IMR-90 (cell line): ENCODE measurements at regions not wholly inside any gene's neighbourhood (a gene's known extent, or its start where the extent isn't known, plus 50 kb on each side); places are given as distances from the start of the nearest gene placed in this dataset.

Source experiments
- ATAC-seq: fragments of 200-7000 bp; cut with Tn5 transposase; 2 replicates; pipeline ENCODE4 v1.9.1; 2020; ENCODE audit warnings: low read depth, mild to moderate bottlenecking, moderate library complexity
- BruUV-seq: library from RNA; stranded (reverse); fragments of 400-500 nt; replicated peaks from 2 replicates; lab custom pipeline; 2021; lab: Mats Ljungman, UMichigan
- CTCF ChIA-PET: fragments of 300-600 bp; formaldehyde crosslinking; extraction: SDS; loops from one replicate; lab custom pipeline; 2021; ENCODE audit warnings: antibody characterized with exemption; lab: Yijun Ruan, JAX
- POLR2A ChIA-PET: fragments of 300-600 bp; sonication (Branson Sonifier 250); formaldehyde crosslinking; loops from one replicate; lab custom pipeline; 2022; ENCODE audit warnings: antibody characterized with exemption; ENCODE audit not compliant: unreplicated experiment; lab: Charles Lee
- DNase-seq: peaks from one replicate; pipeline ENCODE4 v3.0.0; 2013
- H2AFZ ChIP-seq: replicated peaks from 2 replicates; pipeline ENCODE3; 2013; ENCODE audit warnings: low read length, mild to moderate bottlenecking; ENCODE audit not compliant: poor library complexity
- H2AK5ac ChIP-seq: 2 replicates; pipeline ENCODE4 v1.6.1; 2013; ENCODE audit warnings: low read depth, low read length, inconsistent platforms
- H2AK9ac ChIP-seq: replicated peaks from 2 replicates; pipeline ENCODE3; 2013; ENCODE audit warnings: mild to moderate bottlenecking, low read depth, low read length, moderate library complexity; ENCODE audit not compliant: poor library complexity
- H2BK120ac ChIP-seq: 2 replicates; pipeline ENCODE4 v1.6.1; 2013; ENCODE audit warnings: low read depth, low read length, inconsistent platforms
- H2BK15ac ChIP-seq: 3 replicates; pipeline ENCODE4 v1.6.1; 2013; ENCODE audit warnings: low read depth, low read length, inconsistent platforms
- H2BK20ac ChIP-seq: 2 replicates; pipeline ENCODE4 v1.6.1; 2013; ENCODE audit warnings: low read depth, mild to moderate bottlenecking, inconsistent platforms, low read length, moderate library complexity
- H2BK5ac ChIP-seq: 2 replicates; pipeline ENCODE4 v1.6.1; 2013; ENCODE audit warnings: mild to moderate bottlenecking, low read depth, low read length, inconsistent platforms; ENCODE audit not compliant: poor library complexity, severe bottlenecking
- H3K14ac ChIP-seq: replicated peaks from 2 replicates; pipeline ENCODE4 v1.6.1; 2013; ENCODE audit warnings: low read depth, low read length, inconsistent platforms
- H3K18ac ChIP-seq: 2 replicates; pipeline ENCODE4 v1.6.1; 2013; ENCODE audit warnings: low read depth, low read length, control low read depth
- H3K23ac ChIP-seq: 2 replicates; pipeline ENCODE4 v1.6.1; 2013; ENCODE audit warnings: low read depth, low read length, inconsistent platforms
- H3K27ac ChIP-seq: 2 replicates; pipeline ENCODE4 v1.5.1; 2013; ENCODE audit warnings: mild to moderate bottlenecking, control low read depth, low read length; ENCODE audit not compliant: insufficient read depth
- H3K27me3 ChIP-seq: 2 replicates; pipeline ENCODE4 v1.6.1; 2013; ENCODE audit warnings: low read length; ENCODE audit not compliant: control insufficient read depth, insufficient read depth
- H3K36me3 ChIP-seq: 2 replicates; pipeline ENCODE4 v1.6.1; 2013; ENCODE audit warnings: low read length, mixed read lengths; ENCODE audit not compliant: control insufficient read depth, insufficient read depth
- H3K4ac ChIP-seq: 2 replicates; pipeline ENCODE4 v1.6.1; 2013; ENCODE audit warnings: low read depth, low read length, inconsistent platforms
- H3K4me1 ChIP-seq: 2 replicates; pipeline ENCODE4 v1.6.1; 2013; ENCODE audit warnings: low read length, mixed read lengths; ENCODE audit not compliant: control insufficient read depth, insufficient read depth
- H3K4me2 ChIP-seq: 2 replicates; pipeline ENCODE4 v1.6.1; 2013; ENCODE audit warnings: low read depth, mild to moderate bottlenecking, control low read depth, low read length, moderate library complexity
- H3K4me3 ChIP-seq: 2 replicates; pipeline ENCODE4 v1.5.1; 2013; ENCODE audit warnings: low read depth, mild to moderate bottlenecking, control low read depth, low read length, moderate library complexity; ENCODE audit not compliant: insufficient read depth
- H3K56ac ChIP-seq: 2 replicates; pipeline ENCODE4 v1.6.1; 2013; ENCODE audit warnings: low read length, inconsistent platforms; ENCODE audit not compliant: insufficient read depth; ENCODE audit errors: extremely low read depth
- H3K79me1 ChIP-seq, 2 experiments: 2 replicates each; pipeline ENCODE4 v1.6.1; 2013; ENCODE audit warnings: low read length in 2 of 2, inconsistent platforms in 1 of 2, low read depth in 1 of 2
- H3K9ac ChIP-seq: 2 replicates; pipeline ENCODE4 v1.6.1; 2013; ENCODE audit warnings: low read depth, low read length, control low read depth
- H3K9me1 ChIP-seq: 2 replicates; pipeline ENCODE4 v1.6.1; 2013; ENCODE audit warnings: low read length, inconsistent platforms; ENCODE audit not compliant: insufficient read depth
- H3K9me3 ChIP-seq: 2 replicates; pipeline ENCODE4 v1.6.1; 2013; ENCODE audit warnings: low read length; ENCODE audit not compliant: control insufficient read depth, insufficient read depth
- H4K20me1 ChIP-seq: 2 replicates; pipeline ENCODE4 v1.6.1; 2013; ENCODE audit warnings: low read length, inconsistent platforms; ENCODE audit not compliant: insufficient read depth
- H4K5ac ChIP-seq: 2 replicates; pipeline ENCODE4 v1.6.1; 2013; ENCODE audit warnings: mild to moderate bottlenecking, low read depth, low read length, control low read depth
- H4K8ac ChIP-seq, 2 experiments: 2 replicates each; pipeline ENCODE4 v1.6.1; 2013; ENCODE audit warnings: low read depth in 2 of 2, low read length in 2 of 2, control low read depth in 1 of 2, inconsistent platforms in 1 of 2
- H4K91ac ChIP-seq: 2 replicates; pipeline ENCODE4 v1.6.1; 2013; ENCODE audit warnings: low read depth, low read length, inconsistent platforms; ENCODE audit not compliant: insufficient read depth
- WGBS, 2 experiments: methylation state at CpG; one replicate each; pipeline versions ENCODE4 v1.1.5 to v1.1.7; 2013; ENCODE audit warnings: missing lambda C conversion rate in 2 of 2; ENCODE audit not compliant: insufficient read length in 1 of 2; ENCODE audit errors: extremely low coverage in 2 of 2; 5-methylcytosine and 5-hydroxymethylcytosine counted together
- dilution Hi-C: fragments of 300-500 bp; cut with HindIII; formaldehyde crosslinking; loops from one replicate; pipeline ENCODE4 v1.14.3; 2018; ENCODE audit warnings: low sequenced_read_pairs; ENCODE audit not compliant: unreplicated experiment
- in situ Hi-C: fragments of 300-500 bp; cut with MboI; formaldehyde crosslinking; loops from 3 replicates; pipeline ENCODE4 v1.14.3; 2019; ENCODE audit warnings: low sequenced_read_pairs, inconsistent platforms, mixed read lengths
- intact Hi-C: fragments of 100-400 bp; cut with micrococcal nuclease; formaldehyde crosslinking; loops from 2 replicates; pipeline ENCODE4 v1.10.0; 2022
- TF ChIP-seq, protein P1 (sequence below): fragments of 150-350 bp; IDR thresholded peaks from 2 replicates; pipeline ENCODE4 v1.6.1; 2017; ENCODE audit warnings: mild to moderate bottlenecking, antibody characterized with exemption, low read length, low read depth

DNA sequence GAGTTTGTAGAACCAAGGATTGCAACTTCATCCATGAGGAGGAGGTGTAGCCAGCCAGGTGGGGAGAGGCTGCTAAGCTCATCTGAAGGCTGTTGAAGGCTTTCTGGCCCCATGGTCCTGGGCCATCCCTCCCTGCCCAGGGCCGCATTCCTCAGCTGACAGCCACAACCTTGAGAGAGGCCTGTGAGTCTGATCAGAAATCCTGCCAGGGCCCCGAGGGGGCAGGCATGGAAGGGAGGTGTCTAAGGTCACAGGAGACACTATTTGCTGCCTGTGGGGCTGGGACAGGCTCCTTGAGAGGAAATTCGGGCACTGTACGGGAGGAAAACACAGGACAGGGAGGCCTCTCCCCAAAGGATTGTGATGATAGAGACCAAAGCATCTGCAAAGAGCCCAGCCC lies 88.1 kb upstream of the IGLL5 start:
- no TSS peak for BruUV-seq
- in situ Hi-C loops (no loop called here), dilution Hi-C loops (no loop called here), intact Hi-C loops (no loop called here)
- H2BK15ac ChIP-seq = no peak overlapping the region
- H2BK120ac ChIP-seq = no peak overlapping the region
- no peak overlapping the region for H3K56ac ChIP-seq
- no peaks in the 10 kb centered on the region for H3K4me1 ChIP-seq
- H3K4ac ChIP-seq = no peak overlapping the region
- no peak overlapping the region for H4K91ac ChIP-seq
- H3K36me3 ChIP-seq = no peaks in the 10 kb centered on the region
- H3K18ac ChIP-seq = no peak overlapping the region
- H4K5ac ChIP-seq = no peak overlapping the region
- WGBS, 2 experiments = no CpG with 5 or more reads among the region's 4 CpGs
- no peak for ATAC-seq
- no peaks in the 10 kb centered on the region for H3K9me1 ChIP-seq
- H3K14ac ChIP-seq = no peak overlapping the region
- H3K79me1 ChIP-seq = no peaks in the 10 kb centered on the region
- TF ChIP-seq, protein P1, sequence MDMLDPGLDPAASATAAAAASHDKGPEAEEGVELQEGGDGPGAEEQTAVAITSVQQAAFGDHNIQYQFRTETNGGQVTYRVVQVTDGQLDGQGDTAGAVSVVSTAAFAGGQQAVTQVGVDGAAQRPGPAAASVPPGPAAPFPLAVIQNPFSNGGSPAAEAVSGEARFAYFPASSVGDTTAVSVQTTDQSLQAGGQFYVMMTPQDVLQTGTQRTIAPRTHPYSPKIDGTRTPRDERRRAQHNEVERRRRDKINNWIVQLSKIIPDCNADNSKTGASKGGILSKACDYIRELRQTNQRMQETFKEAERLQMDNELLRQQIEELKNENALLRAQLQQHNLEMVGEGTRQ = no peak
- DNase-seq = no peak
- ChIA-PET CTCF (interaction anchor here (1.2 kb wide), 1 partner anchor 11 kb away, joined by 3 read pairs; no protein-coding TSS in a partner anchor), POLR2A (no interaction called here)
- no peak overlapping the region for H3K4me3 ChIP-seq
- H4K8ac ChIP-seq = no peak overlapping the region
- H2AK9ac ChIP-seq = no peak overlapping the region
- H2AFZ ChIP-seq = no peak overlapping the region
- H3K23ac ChIP-seq = no peak overlapping the region
- no peaks in the 10 kb centered on the region; the same call in 1 of the 2 replicates for H3K9me3 ChIP-seq
- no peak overlapping the region for H2AK5ac ChIP-seq
- no peak overlapping the region for H2BK5ac ChIP-seq
- H3K27me3 ChIP-seq = peaks cover 1% of the 10 kb centered on the region; the same call in 1 of the 2 replicates
- H2BK20ac ChIP-seq = no peak overlapping the region
- H3K27ac ChIP-seq = no peak overlapping the region
- H3K9ac ChIP-seq = no peak overlapping the region
- no peaks in the 10 kb centered on the region for H4K20me1 ChIP-seq
- no peak overlapping the region for H3K4me2 ChIP-seq
